KMS-11 (cell line): ENCODE measurements at regions not wholly inside any gene's neighbourhood (a gene's known extent, or its start where the extent isn't known, plus 50 kb on each side); places are given as distances from the start of the nearest gene placed in this dataset.

Experiments
- H2AFZ ChIP-seq: fragments of 200-600 bp; sonication (generic); 2 replicates; pipeline ENCODE4 v1.6.1; 2016; ENCODE audit warnings: antibody characterized with exemption, mixed run types, low read depth
- H3K27ac ChIP-seq: fragments of 200-600 bp; sonication (generic); 2 replicates; pipeline ENCODE4 v1.6.1; 2016; ENCODE audit warnings: mild to moderate bottlenecking, mixed run types
- H3K27me3 ChIP-seq: fragments of 200-600 bp; sonication (generic); 2 replicates; pipeline ENCODE4 v1.6.1; 2017; ENCODE audit warnings: mild to moderate bottlenecking, low read depth, mixed run types, moderate library complexity; ENCODE audit not compliant: insufficient read depth
- H3K36me3 ChIP-seq: fragments of 200-600 bp; sonication (generic); 2 replicates; pipeline ENCODE4 v1.6.1; 2017; ENCODE audit warnings: mild to moderate bottlenecking, mixed run types; ENCODE audit not compliant: insufficient read depth
- H3K4me1 ChIP-seq: fragments of 200-600 bp; sonication (generic); 2 replicates; pipeline ENCODE4 v1.6.1; 2016; ENCODE audit warnings: mild to moderate bottlenecking, low read depth, mixed run types; ENCODE audit not compliant: poor library complexity, severe bottlenecking
- H3K4me2 ChIP-seq: fragments of 200-600 bp; sonication (generic); 2 replicates; pipeline ENCODE4 v1.7.0; 2016; ENCODE audit warnings: mild to moderate bottlenecking, mixed run types
- H3K4me3 ChIP-seq: fragments of 200-600 bp; sonication (generic); IDR thresholded peaks from 2 replicates; pipeline ENCODE4 v1.6.1; 2017; ENCODE audit warnings: low read depth, low read length, mixed read lengths; ENCODE audit not compliant: insufficient read depth
- H3K79me2 ChIP-seq: fragments of 200-600 bp; sonication (generic); 2 replicates; pipeline ENCODE4 v1.6.1; 2016; ENCODE audit warnings: low read depth, mixed run types; ENCODE audit not compliant: insufficient read depth
- H3K9ac ChIP-seq: fragments of 200-600 bp; sonication (generic); 2 replicates; pipeline ENCODE4 v1.6.1; 2016; ENCODE audit warnings: mild to moderate bottlenecking, mixed run types
- H4K20me1 ChIP-seq: fragments of 200-600 bp; sonication (generic); 2 replicates; pipeline ENCODE4 v1.6.1; 2016; ENCODE audit warnings: mild to moderate bottlenecking, mixed run types; ENCODE audit not compliant: insufficient read depth
- TF ChIP-seq, protein P1 (sequence below): fragments of 200-600 bp; sonication (generic); conservative IDR thresholded peaks from 2 replicates; pipeline ENCODE4 v1.6.1; 2017; ENCODE audit warnings: low read depth, mild to moderate bottlenecking, antibody characterized with exemption, low read length, moderate library complexity, mixed read lengths

GRCh38 chr13:111557921-111558699 lies 237.7 kb downstream of the TEX29 start:
- no peak overlapping the region for H3K4me3 ChIP-seq

GRCh38 chr13:111558700-111559088 lies 238.3 kb downstream of the TEX29 start:
- H3K4me1 ChIP-seq: no peaks in the 10 kb centered on the region
- no peak overlapping the region for H3K4me2 ChIP-seq
- TF ChIP-seq, protein P1, sequence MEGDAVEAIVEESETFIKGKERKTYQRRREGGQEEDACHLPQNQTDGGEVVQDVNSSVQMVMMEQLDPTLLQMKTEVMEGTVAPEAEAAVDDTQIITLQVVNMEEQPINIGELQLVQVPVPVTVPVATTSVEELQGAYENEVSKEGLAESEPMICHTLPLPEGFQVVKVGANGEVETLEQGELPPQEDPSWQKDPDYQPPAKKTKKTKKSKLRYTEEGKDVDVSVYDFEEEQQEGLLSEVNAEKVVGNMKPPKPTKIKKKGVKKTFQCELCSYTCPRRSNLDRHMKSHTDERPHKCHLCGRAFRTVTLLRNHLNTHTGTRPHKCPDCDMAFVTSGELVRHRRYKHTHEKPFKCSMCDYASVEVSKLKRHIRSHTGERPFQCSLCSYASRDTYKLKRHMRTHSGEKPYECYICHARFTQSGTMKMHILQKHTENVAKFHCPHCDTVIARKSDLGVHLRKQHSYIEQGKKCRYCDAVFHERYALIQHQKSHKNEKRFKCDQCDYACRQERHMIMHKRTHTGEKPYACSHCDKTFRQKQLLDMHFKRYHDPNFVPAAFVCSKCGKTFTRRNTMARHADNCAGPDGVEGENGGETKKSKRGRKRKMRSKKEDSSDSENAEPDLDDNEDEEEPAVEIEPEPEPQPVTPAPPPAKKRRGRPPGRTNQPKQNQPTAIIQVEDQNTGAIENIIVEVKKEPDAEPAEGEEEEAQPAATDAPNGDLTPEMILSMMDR: no peak
- no peak overlapping the region for H3K27ac ChIP-seq
- no peak overlapping the region for H2AFZ ChIP-seq
- no peak overlapping the region for H3K9ac ChIP-seq
- H3K36me3 ChIP-seq: no peaks in the 10 kb centered on the region
- no peaks in the 10 kb centered on the region for H3K79me2 ChIP-seq
- no peak overlapping the region for H3K4me3 ChIP-seq
- H4K20me1 ChIP-seq: no peaks in the 10 kb centered on the region
- no peaks in the 10 kb centered on the region for H3K27me3 ChIP-seq

More at GRCh38 chr13:111557921-111558699, 237.7 kb downstream of the TEX29 start:
- no peaks in the 10 kb centered on the region for H3K79me2 ChIP-seq
- no peaks in the 10 kb centered on the region for H3K27me3 ChIP-seq
- no peaks in the 10 kb centered on the region for H4K20me1 ChIP-seq
- H2AFZ ChIP-seq: no peak overlapping the region
- H3K4me2 ChIP-seq: no peak overlapping the region
- H3K4me1 ChIP-seq: no peaks in the 10 kb centered on the region
- no peak overlapping the region for H3K9ac ChIP-seq
- no peak overlapping the region for H3K27ac ChIP-seq
- TF ChIP-seq, protein P1: no peak
- no peaks in the 10 kb centered on the region for H3K36me3 ChIP-seq

DNA sequence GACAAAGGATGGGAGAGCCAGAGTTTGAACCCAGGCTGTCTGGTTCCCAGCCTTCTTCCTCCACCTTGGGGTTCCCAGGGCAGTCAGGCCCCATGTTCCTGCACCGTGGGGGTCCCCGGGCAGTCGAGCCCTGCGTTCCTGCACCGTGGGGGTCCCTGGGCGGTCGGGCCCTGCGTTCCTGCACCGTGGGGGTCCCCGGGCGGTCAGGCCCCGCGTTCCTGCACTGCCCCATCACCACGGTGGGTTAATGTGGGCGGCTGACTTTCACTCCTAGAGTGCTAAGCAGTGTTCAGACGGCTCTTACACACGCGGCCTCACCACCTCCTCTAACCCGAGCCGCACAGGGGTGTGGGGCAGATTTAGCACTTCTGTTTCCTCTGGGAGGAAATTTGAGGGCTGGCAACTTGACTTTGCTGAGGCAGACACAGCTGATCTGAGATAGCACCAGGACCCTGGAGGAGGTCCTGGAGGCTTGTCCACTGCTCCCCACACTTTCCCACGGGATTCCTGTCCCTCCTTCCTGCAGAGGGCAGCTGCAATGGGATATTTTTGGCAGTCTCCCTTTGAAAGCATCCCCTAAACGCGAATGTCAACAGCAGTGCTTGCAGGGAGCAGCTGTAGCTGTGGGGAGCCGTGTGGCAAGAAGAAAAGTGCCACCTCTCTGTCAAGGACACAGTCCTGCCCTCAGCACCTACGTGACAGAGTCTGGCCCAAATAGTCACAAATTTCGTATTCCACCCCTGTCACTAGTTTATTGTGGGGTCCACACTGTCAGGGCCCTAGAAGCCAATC lies 239.4 kb downstream of the TEX29 start:
- Histone ChIP-seq H3K27ac (no peak overlapping the region), H3K79me2 (no peaks in the 10 kb centered on the region), H3K4me1 (no peaks in the 10 kb centered on the region)

DNA sequence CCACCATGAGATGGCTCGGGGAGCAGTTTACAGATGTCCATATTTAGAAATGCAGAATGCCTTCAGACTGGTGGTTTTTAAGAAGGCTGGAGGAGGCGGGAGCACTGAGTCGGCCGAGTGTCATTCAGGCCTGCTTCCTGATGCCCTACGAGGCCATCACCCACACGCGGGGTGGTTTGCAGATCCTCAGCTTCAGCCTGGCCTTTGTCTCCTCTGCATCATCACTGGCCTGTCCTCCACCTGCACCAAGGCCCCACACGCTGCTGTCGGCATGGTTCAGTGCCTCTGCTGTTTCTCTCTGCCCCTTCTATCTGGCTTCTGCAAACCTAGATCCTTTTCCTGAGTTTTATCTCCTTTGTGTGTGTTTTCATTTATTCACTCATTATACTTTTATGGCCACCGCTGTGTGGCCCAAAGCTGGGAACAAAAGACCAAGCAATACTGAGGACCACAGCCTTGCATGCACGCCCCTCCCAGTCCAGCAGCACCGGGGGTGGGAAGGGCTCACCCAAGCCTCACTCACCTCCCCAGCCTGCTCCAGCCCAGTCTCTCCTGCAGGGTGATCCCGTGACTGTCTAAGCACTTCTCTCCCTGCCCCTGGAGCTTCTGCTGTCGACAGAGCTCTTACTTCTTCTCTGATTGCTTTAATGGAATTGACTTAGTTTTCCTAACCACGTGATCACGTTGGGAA lies 240.8 kb downstream of the TEX29 start:
- H3K36me3 ChIP-seq: no peaks in the 10 kb centered on the region
- H3K79me2 ChIP-seq: no peaks in the 10 kb centered on the region
- no peak overlapping the region for H3K4me3 ChIP-seq
- TF ChIP-seq, protein P1: no peak
- H2AFZ ChIP-seq: no peak overlapping the region
- H3K27ac ChIP-seq: no peak overlapping the region
- H4K20me1 ChIP-seq: no peaks in the 10 kb centered on the region
- H3K27me3 ChIP-seq: no peaks in the 10 kb centered on the region
- H3K4me2 ChIP-seq: no peak overlapping the region
- H3K9ac ChIP-seq: no peak overlapping the region
- no peaks in the 10 kb centered on the region for H3K4me1 ChIP-seq

More for the DNA sequence above, 239.4 kb downstream of the TEX29 start:
- no peak overlapping the region for H3K4me2 ChIP-seq
- TF ChIP-seq, protein P1: no peak
- H3K4me3 ChIP-seq: no peak overlapping the region
- no peaks in the 10 kb centered on the region for H3K36me3 ChIP-seq
- no peaks in the 10 kb centered on the region for H4K20me1 ChIP-seq
- no peak overlapping the region for H2AFZ ChIP-seq
- H3K27me3 ChIP-seq: no peaks in the 10 kb centered on the region
- no peak overlapping the region for H3K9ac ChIP-seq
